ENCODE measurements at regions not wholly inside any gene's neighbourhood (a gene's known extent, or its start where the extent isn't known, plus 50 kb on each side); places are given as distances from the start of the nearest gene placed in this dataset.

GRCh38 chr2:9707611-9708160, 76.9 kb upstream of the YWHAQ start:
- TF ChIP-seq CTCF (IDR thresholded peaks at IDR 0.05; ENCODE audit: borderline replicate concordance, extremely low read depth, low read length, poor library complexity, severe bottlenecking) = no peak
- no peak for TF ChIP-seq EZH2 (IDR thresholded peaks at IDR 0.05; ENCODE audit: borderline replicate concordance, low read depth, low read length, severe bottlenecking)
